ENCODE measurements at regions not wholly inside any gene's neighbourhood (a gene's known extent, or its start where the extent isn't known, plus 50 kb on each side); places are given as distances from the start of the nearest gene placed in this dataset.

GRCh38 chr20:6671829-6672228 lies 95.7 kb upstream of the BMP2 start:
- no peak for TF ChIP-seq CTCF (IDR thresholded peaks at IDR 0.05; ENCODE audit: control extremely low read depth, extremely low read depth)
- Histone ChIP-seq H3K36me3 (ENCODE audit: control insufficient read depth in 4 of 4, insufficient read depth in 4 of 4, low read length in 4 of 4) (no peaks in the 10 kb centered on the region), H3K4me1 (ENCODE audit: control insufficient read depth in 5 of 5, insufficient read depth in 5 of 5, low read length in 5 of 5) (no peaks in the 10 kb centered on the region), H3K27ac (ENCODE audit: low read depth in 1 of 2, low read length in 1 of 2) (no peak overlapping the region), H3K9ac (ENCODE audit: insufficient read depth in 1 of 2, low read length in 2 of 2) (no peak overlapping the region), H3K4me3 (no peak overlapping the region), H3K27me3 (ENCODE audit: control insufficient read depth in 3 of 3, insufficient read depth in 3 of 3, low read length in 2 of 3) (no peaks in the 10 kb centered on the region), H3K9me3 (ENCODE audit: control insufficient read depth in 4 of 4, insufficient read depth in 3 of 4, low read length in 3 of 4) (peaks cover 0 to 3% (median 0%) of the 10 kb centered on the region in 4 donors)
- 81 to 94% methylated on average over 3 of the region's 3 CpGs for WGBS, 2 donors
- ATAC-seq (ENCODE audit: insufficient read depth, low FRiP score) = no peak
- no peak for DNase-seq

GRCh38 chr20:6668546-6668945 lies 98.9 kb upstream of the BMP2 start:
- H3K36me3 ChIP-seq (ENCODE audit: control insufficient read depth in 4 of 4, insufficient read depth in 4 of 4, low read length in 4 of 4) = no peaks in the 10 kb centered on the region
- no peak overlapping the region for H3K9ac ChIP-seq (ENCODE audit: insufficient read depth in 1 of 2, low read length in 2 of 2)
- DNase-seq (no peak), ATAC-seq (ENCODE audit: insufficient read depth, low FRiP score) (no peak)
- H3K4me3 ChIP-seq = no peak overlapping the region
- no peaks in the 10 kb centered on the region for H3K27me3 ChIP-seq (ENCODE audit: control insufficient read depth in 3 of 3, insufficient read depth in 3 of 3, low read length in 2 of 3)
- H3K9me3 ChIP-seq (ENCODE audit: control insufficient read depth in 4 of 4, insufficient read depth in 3 of 4, low read length in 3 of 4) = peaks cover 0 to 5% (median 3%) of the 10 kb centered on the region in 4 donors
- no peak for TF ChIP-seq CTCF (IDR thresholded peaks at IDR 0.05; ENCODE audit: control extremely low read depth, extremely low read depth)
- H3K27ac ChIP-seq (ENCODE audit: low read depth in 1 of 2, low read length in 1 of 2) = no peak overlapping the region
- no peaks in the 10 kb centered on the region for H3K4me1 ChIP-seq (ENCODE audit: control insufficient read depth in 5 of 5, insufficient read depth in 5 of 5, low read length in 5 of 5)

GRCh38 chr20:6665621-6666355 lies 101.7 kb upstream of the BMP2 start:
- DNase-seq (no peak), ATAC-seq (ENCODE audit: insufficient read depth, low FRiP score) (no peak)
- TF ChIP-seq CTCF (IDR thresholded peaks at IDR 0.05; ENCODE audit: control extremely low read depth, extremely low read depth) = no peak
- H3K36me3 ChIP-seq (ENCODE audit: control insufficient read depth in 4 of 4, insufficient read depth in 4 of 4, low read length in 4 of 4) = no peaks in the 10 kb centered on the region
- H3K9me3 ChIP-seq (ENCODE audit: control insufficient read depth in 4 of 4, insufficient read depth in 3 of 4, low read length in 3 of 4) = peaks cover 0 to 5% (median 2%) of the 10 kb centered on the region in 4 donors
- no peak overlapping the region for H3K9ac ChIP-seq (ENCODE audit: insufficient read depth in 1 of 2, low read length in 2 of 2)
- no peaks in the 10 kb centered on the region for H3K27me3 ChIP-seq (ENCODE audit: control insufficient read depth in 3 of 3, insufficient read depth in 3 of 3, low read length in 2 of 3)
- no peak overlapping the region for H3K4me3 ChIP-seq
- WGBS, 2 donors = 57 to 64% methylated on average over 5 of the region's 5 CpGs
- H3K27ac ChIP-seq (ENCODE audit: low read depth in 1 of 2, low read length in 1 of 2) = no peak overlapping the region
- no peaks in the 10 kb centered on the region for H3K4me1 ChIP-seq (ENCODE audit: control insufficient read depth in 5 of 5, insufficient read depth in 5 of 5, low read length in 5 of 5)

- Histone ChIP-seq H3K4me1 (ENCODE audit: control insufficient read depth in 5 of 5, insufficient read depth in 5 of 5, low read length in 5 of 5) (no peaks in the 10 kb centered on the region), H3K27me3 (ENCODE audit: control insufficient read depth in 3 of 3, insufficient read depth in 3 of 3, low read length in 2 of 3) (no peaks in the 10 kb centered on the region), H3K27ac (ENCODE audit: low read depth in 1 of 2, low read length in 1 of 2) (no peak overlapping the region), H3K4me3 (no peak overlapping the region), H3K36me3 (ENCODE audit: control insufficient read depth in 4 of 4, insufficient read depth in 4 of 4, low read length in 4 of 4) (no peaks in the 10 kb centered on the region), H3K9me3 (ENCODE audit: control insufficient read depth in 4 of 4, insufficient read depth in 3 of 4, low read length in 3 of 4) (peaks cover 0 to 5% (median 2%) of the 10 kb centered on the region in 4 donors), H3K9ac (ENCODE audit: insufficient read depth in 1 of 2, low read length in 2 of 2) (no peak overlapping the region)
- TF ChIP-seq CTCF (IDR thresholded peaks at IDR 0.05; ENCODE audit: control extremely low read depth, extremely low read depth) = no peak
- ATAC-seq (ENCODE audit: insufficient read depth, low FRiP score) (no peak), DNase-seq (no peak)
- WGBS, 2 donors = 92 to 93% methylated on average over 1 of the region's 1 CpG
Observed at GRCh38 chr20:6665161-6665560, 102.3 kb upstream of the BMP2 start.
